ENCODE measurements at regions not wholly inside any gene's neighbourhood (a gene's known extent, or its start where the extent isn't known, plus 50 kb on each side); places are given as distances from the start of the nearest gene placed in this dataset.

DNA sequence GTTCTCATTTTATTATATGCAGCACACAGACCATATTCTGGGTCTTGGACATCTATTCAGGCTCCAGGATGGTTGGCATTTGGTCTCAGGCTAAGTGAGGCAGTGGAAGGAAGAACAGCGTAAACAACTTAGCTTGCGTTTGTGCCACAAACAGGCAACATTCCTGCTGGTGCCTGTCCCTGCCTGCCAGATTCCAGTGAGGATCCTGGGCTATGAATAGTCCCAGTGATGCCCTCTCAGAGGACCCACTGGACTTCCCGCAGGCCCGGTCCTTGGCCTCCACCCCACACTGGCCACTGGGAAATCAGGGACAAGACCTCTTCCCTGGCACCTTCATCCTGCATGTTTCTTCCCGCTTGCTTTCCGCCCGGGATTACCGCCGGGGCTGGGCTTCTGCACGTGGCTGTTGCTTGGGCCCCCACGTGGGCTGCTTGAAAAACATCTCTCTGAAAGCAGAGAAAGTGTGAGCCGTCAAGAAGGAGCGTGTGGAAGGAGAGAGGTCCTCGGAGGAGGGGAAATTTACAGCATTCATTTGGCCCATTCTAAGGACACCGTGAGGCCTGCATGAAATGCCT is 145.1 kb upstream of the WNT4 start:
- Histone ChIP-seq H3F3A (ENCODE audit: insufficient read depth, low read length) (no peaks in the 10 kb centered on the region), H3K36me3 (ENCODE audit: insufficient read depth, low read length) (no peaks in the 10 kb centered on the region), H3K9me3 (ENCODE audit: low read length) (no peaks in the 10 kb centered on the region), H3K27ac (ENCODE audit: low read depth, low read length, poor library complexity, severe bottlenecking) (no peak overlapping the region), H3K4me3 (ENCODE audit: low read depth, low read length, poor library complexity, severe bottlenecking) (no peak overlapping the region), H4K20me1 (ENCODE audit: insufficient read depth, low read length) (no peaks in the 10 kb centered on the region), H3K27me3 (ENCODE audit: insufficient read depth, low read length) (0 out of 2 replicates have a peak, but pooled peaks cover 4% of the 10 kb centered on the region), H3K9ac (ENCODE audit: low read length) (no peak overlapping the region), H3K9me2 (ENCODE audit: low read depth, low read length) (no peaks in the 10 kb centered on the region), H3K79me2 (ENCODE audit: insufficient read depth, low read length) (no peaks in the 10 kb centered on the region), H3K4me2 (ENCODE audit: low read length) (no peak overlapping the region), H2AFZ (ENCODE audit: low read length) (no peak overlapping the region), H3K4me1 (ENCODE audit: insufficient read depth, low read length, severe bottlenecking) (no peaks in the 10 kb centered on the region)
- TF ChIP-seq, protein P1, sequence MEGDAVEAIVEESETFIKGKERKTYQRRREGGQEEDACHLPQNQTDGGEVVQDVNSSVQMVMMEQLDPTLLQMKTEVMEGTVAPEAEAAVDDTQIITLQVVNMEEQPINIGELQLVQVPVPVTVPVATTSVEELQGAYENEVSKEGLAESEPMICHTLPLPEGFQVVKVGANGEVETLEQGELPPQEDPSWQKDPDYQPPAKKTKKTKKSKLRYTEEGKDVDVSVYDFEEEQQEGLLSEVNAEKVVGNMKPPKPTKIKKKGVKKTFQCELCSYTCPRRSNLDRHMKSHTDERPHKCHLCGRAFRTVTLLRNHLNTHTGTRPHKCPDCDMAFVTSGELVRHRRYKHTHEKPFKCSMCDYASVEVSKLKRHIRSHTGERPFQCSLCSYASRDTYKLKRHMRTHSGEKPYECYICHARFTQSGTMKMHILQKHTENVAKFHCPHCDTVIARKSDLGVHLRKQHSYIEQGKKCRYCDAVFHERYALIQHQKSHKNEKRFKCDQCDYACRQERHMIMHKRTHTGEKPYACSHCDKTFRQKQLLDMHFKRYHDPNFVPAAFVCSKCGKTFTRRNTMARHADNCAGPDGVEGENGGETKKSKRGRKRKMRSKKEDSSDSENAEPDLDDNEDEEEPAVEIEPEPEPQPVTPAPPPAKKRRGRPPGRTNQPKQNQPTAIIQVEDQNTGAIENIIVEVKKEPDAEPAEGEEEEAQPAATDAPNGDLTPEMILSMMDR (IDR thresholded peaks at IDR 0.05; ENCODE audit: low read length), result no peak
- TF ChIP-seq EZH2 (IDR thresholded peaks at IDR 0.05; ENCODE audit: borderline replicate concordance, low read length), result no peak

DNA sequence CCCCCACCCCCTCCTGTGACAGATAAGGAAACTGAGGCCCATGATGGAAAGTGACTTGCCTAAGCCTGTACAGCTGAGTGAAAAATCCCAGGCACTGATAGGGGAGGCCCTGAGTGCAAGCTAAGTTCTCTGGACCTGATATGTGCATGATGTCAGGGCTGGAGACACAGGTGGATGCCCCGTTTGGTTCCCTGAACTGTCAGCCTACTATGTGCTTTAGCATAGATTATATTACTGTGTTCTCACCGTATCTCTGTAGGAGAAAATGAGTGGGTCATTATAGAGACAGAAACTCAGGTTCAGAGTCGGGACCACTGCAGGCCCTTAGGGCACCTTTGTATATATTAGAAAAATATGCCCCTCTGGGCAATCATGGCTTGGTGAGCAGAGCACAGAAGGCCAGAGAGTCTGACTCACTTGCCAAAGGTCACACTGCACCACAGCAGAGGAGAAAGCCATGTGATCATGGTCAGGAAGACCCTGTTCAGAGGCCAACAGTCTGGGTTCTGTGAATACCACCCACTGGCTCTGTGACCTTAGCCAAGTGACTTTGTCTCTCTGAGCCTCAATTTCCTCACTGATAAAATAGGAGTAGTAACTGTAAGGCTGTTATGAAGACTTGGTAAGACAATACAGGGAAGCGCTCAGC is 145.8 kb upstream of the WNT4 start:
- Histone ChIP-seq H3K79me2 (ENCODE audit: insufficient read depth, low read length) (no peaks in the 10 kb centered on the region), H3K9me3 (ENCODE audit: low read length) (no peaks in the 10 kb centered on the region), H2AFZ (ENCODE audit: low read length) (no peak overlapping the region)

DNA sequence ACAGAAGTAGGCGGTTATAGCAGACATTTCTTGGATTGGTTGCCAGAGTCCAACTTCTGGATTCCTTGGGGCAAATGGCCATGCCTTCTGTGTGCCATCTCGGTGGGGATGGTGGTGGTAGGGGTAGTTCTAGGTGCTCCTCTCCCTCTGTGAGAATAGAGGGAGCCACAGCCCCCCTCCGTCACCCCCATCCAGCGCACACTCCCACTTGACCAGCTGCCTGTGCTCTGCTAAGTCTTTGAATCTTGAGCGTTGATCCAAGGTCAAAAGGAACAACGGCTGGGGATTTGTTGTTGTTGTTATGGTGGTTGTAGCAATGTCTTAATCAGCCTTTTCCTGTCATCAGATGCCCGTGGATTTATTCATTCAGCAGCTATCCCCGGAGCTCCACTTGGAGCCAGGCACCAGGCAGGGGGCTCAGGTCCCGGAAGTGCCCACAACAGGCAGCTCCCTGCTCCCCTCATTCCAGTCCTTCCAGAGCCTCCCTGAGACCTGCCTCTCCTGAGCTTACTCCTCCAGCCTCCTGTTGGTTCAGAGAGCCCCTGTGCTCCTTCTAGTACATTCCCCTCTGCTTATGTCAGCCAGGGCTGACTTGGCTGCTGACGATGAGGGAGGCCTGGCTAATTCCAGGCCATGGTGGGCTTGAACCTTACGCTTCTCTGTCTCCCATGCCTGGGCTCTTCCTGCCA is 146.6 kb upstream of the WNT4 start:
- no peaks in the 10 kb centered on the region for H3K79me2 ChIP-seq (ENCODE audit: insufficient read depth, low read length)
- H3K9me3 ChIP-seq (ENCODE audit: low read length), result no peaks in the 10 kb centered on the region
- H4K20me1 ChIP-seq (ENCODE audit: insufficient read depth, low read length), result no peaks in the 10 kb centered on the region
- no peaks in the 10 kb centered on the region for H3K4me1 ChIP-seq (ENCODE audit: insufficient read depth, low read length, severe bottlenecking)
- TF ChIP-seq, protein P1 (IDR thresholded peaks at IDR 0.05; ENCODE audit: low read length), result no peak
- TF ChIP-seq EZH2 (IDR thresholded peaks at IDR 0.05; ENCODE audit: borderline replicate concordance, low read length), result no peak
- H3K27me3 ChIP-seq (ENCODE audit: insufficient read depth, low read length), result 0 out of 2 replicates have a peak, but pooled peaks cover 4% of the 10 kb centered on the region
- no peaks in the 10 kb centered on the region for H3F3A ChIP-seq (ENCODE audit: insufficient read depth, low read length)
- no peaks in the 10 kb centered on the region for H3K36me3 ChIP-seq (ENCODE audit: insufficient read depth, low read length)
- no peaks in the 10 kb centered on the region for H3K9me2 ChIP-seq (ENCODE audit: low read depth, low read length)
- H3K27ac ChIP-seq (ENCODE audit: low read depth, low read length, poor library complexity, severe bottlenecking), result no peak overlapping the region
- no peak overlapping the region for H3K4me3 ChIP-seq (ENCODE audit: low read depth, low read length, poor library complexity, severe bottlenecking)
- no peak overlapping the region for H2AFZ ChIP-seq (ENCODE audit: low read length)
- H3K9ac ChIP-seq (ENCODE audit: low read length), result no peak overlapping the region
- no peak overlapping the region for H3K4me2 ChIP-seq (ENCODE audit: low read length)

More for the DNA sequence above, 145.8 kb upstream of the WNT4 start:
- Histone ChIP-seq H3K27ac (ENCODE audit: low read depth, low read length, poor library complexity, severe bottlenecking) (no peak overlapping the region), H4K20me1 (ENCODE audit: insufficient read depth, low read length) (no peaks in the 10 kb centered on the region), H3K4me3 (ENCODE audit: low read depth, low read length, poor library complexity, severe bottlenecking) (no peak overlapping the region), H3K27me3 (ENCODE audit: insufficient read depth, low read length) (0 out of 2 replicates have a peak, but pooled peaks cover 4% of the 10 kb centered on the region), H3K9ac (ENCODE audit: low read length) (no peak overlapping the region), H3K9me2 (ENCODE audit: low read depth, low read length) (no peaks in the 10 kb centered on the region), H3K36me3 (ENCODE audit: insufficient read depth, low read length) (no peaks in the 10 kb centered on the region), H3K4me1 (ENCODE audit: insufficient read depth, low read length, severe bottlenecking) (no peaks in the 10 kb centered on the region), H3F3A (ENCODE audit: insufficient read depth, low read length) (no peaks in the 10 kb centered on the region), H3K4me2 (ENCODE audit: low read length) (no peak overlapping the region)
- TF ChIP-seq, protein P1 (IDR thresholded peaks at IDR 0.05; ENCODE audit: low read length), result no peak
- no peak for TF ChIP-seq EZH2 (IDR thresholded peaks at IDR 0.05; ENCODE audit: borderline replicate concordance, low read length)

Data from OCI-LY1 (cell line).